IMR-90 (cell line): ENCODE measurements at regions not wholly inside any gene's neighbourhood (a gene's known extent, or its start where the extent isn't known, plus 50 kb on each side); places are given as distances from the start of the nearest gene placed in this dataset.

ENCODE experiments used
- ATAC-seq: fragments of 200-7000 bp; cut with Tn5 transposase; 2 replicates; pipeline ENCODE4 v1.9.1; 2020; ENCODE audit warnings: low read depth, mild to moderate bottlenecking, moderate library complexity
- BruUV-seq: library from RNA; stranded (reverse); fragments of 400-500 nt; replicated peaks from 2 replicates; lab custom pipeline; 2021; lab: Mats Ljungman, UMichigan
- CTCF ChIA-PET: fragments of 300-600 bp; formaldehyde crosslinking; extraction: SDS; loops from one replicate; lab custom pipeline; 2021; ENCODE audit warnings: antibody characterized with exemption; lab: Yijun Ruan, JAX
- POLR2A ChIA-PET: fragments of 300-600 bp; sonication (Branson Sonifier 250); formaldehyde crosslinking; loops from one replicate; lab custom pipeline; 2022; ENCODE audit warnings: antibody characterized with exemption; ENCODE audit not compliant: unreplicated experiment; lab: Charles Lee
- DNase-seq: peaks from one replicate; pipeline ENCODE4 v3.0.0; 2013
- H2AFZ ChIP-seq: replicated peaks from 2 replicates; pipeline ENCODE3; 2013; ENCODE audit warnings: low read length, mild to moderate bottlenecking; ENCODE audit not compliant: poor library complexity
- H2AK5ac ChIP-seq: 2 replicates; pipeline ENCODE4 v1.6.1; 2013; ENCODE audit warnings: low read depth, low read length, inconsistent platforms
- H2AK9ac ChIP-seq: replicated peaks from 2 replicates; pipeline ENCODE3; 2013; ENCODE audit warnings: mild to moderate bottlenecking, low read depth, low read length, moderate library complexity; ENCODE audit not compliant: poor library complexity
- H2BK120ac ChIP-seq: 2 replicates; pipeline ENCODE4 v1.6.1; 2013; ENCODE audit warnings: low read depth, low read length, inconsistent platforms
- H2BK15ac ChIP-seq: 3 replicates; pipeline ENCODE4 v1.6.1; 2013; ENCODE audit warnings: low read depth, low read length, inconsistent platforms
- H2BK20ac ChIP-seq: 2 replicates; pipeline ENCODE4 v1.6.1; 2013; ENCODE audit warnings: low read depth, mild to moderate bottlenecking, inconsistent platforms, low read length, moderate library complexity
- H2BK5ac ChIP-seq: 2 replicates; pipeline ENCODE4 v1.6.1; 2013; ENCODE audit warnings: mild to moderate bottlenecking, low read depth, low read length, inconsistent platforms; ENCODE audit not compliant: poor library complexity, severe bottlenecking
- H3K14ac ChIP-seq: replicated peaks from 2 replicates; pipeline ENCODE4 v1.6.1; 2013; ENCODE audit warnings: low read depth, low read length, inconsistent platforms
- H3K18ac ChIP-seq: 2 replicates; pipeline ENCODE4 v1.6.1; 2013; ENCODE audit warnings: low read depth, low read length, control low read depth
- H3K23ac ChIP-seq: 2 replicates; pipeline ENCODE4 v1.6.1; 2013; ENCODE audit warnings: low read depth, low read length, inconsistent platforms
- H3K27ac ChIP-seq: 2 replicates; pipeline ENCODE4 v1.5.1; 2013; ENCODE audit warnings: mild to moderate bottlenecking, control low read depth, low read length; ENCODE audit not compliant: insufficient read depth
- H3K27me3 ChIP-seq: 2 replicates; pipeline ENCODE4 v1.6.1; 2013; ENCODE audit warnings: low read length; ENCODE audit not compliant: control insufficient read depth, insufficient read depth
- H3K36me3 ChIP-seq: 2 replicates; pipeline ENCODE4 v1.6.1; 2013; ENCODE audit warnings: low read length, mixed read lengths; ENCODE audit not compliant: control insufficient read depth, insufficient read depth
- H3K4ac ChIP-seq: 2 replicates; pipeline ENCODE4 v1.6.1; 2013; ENCODE audit warnings: low read depth, low read length, inconsistent platforms
- H3K4me1 ChIP-seq: 2 replicates; pipeline ENCODE4 v1.6.1; 2013; ENCODE audit warnings: low read length, mixed read lengths; ENCODE audit not compliant: control insufficient read depth, insufficient read depth
- H3K4me2 ChIP-seq: 2 replicates; pipeline ENCODE4 v1.6.1; 2013; ENCODE audit warnings: low read depth, mild to moderate bottlenecking, control low read depth, low read length, moderate library complexity
- H3K4me3 ChIP-seq: 2 replicates; pipeline ENCODE4 v1.5.1; 2013; ENCODE audit warnings: low read depth, mild to moderate bottlenecking, control low read depth, low read length, moderate library complexity; ENCODE audit not compliant: insufficient read depth
- H3K56ac ChIP-seq: 2 replicates; pipeline ENCODE4 v1.6.1; 2013; ENCODE audit warnings: low read length, inconsistent platforms; ENCODE audit not compliant: insufficient read depth; ENCODE audit errors: extremely low read depth
- H3K79me1 ChIP-seq, 2 experiments: 2 replicates each; pipeline ENCODE4 v1.6.1; 2013; ENCODE audit warnings: low read length in 2 of 2, inconsistent platforms in 1 of 2, low read depth in 1 of 2
- H3K9ac ChIP-seq: 2 replicates; pipeline ENCODE4 v1.6.1; 2013; ENCODE audit warnings: low read depth, low read length, control low read depth
- H3K9me1 ChIP-seq: 2 replicates; pipeline ENCODE4 v1.6.1; 2013; ENCODE audit warnings: low read length, inconsistent platforms; ENCODE audit not compliant: insufficient read depth
- H3K9me3 ChIP-seq: 2 replicates; pipeline ENCODE4 v1.6.1; 2013; ENCODE audit warnings: low read length; ENCODE audit not compliant: control insufficient read depth, insufficient read depth
- H4K20me1 ChIP-seq: 2 replicates; pipeline ENCODE4 v1.6.1; 2013; ENCODE audit warnings: low read length, inconsistent platforms; ENCODE audit not compliant: insufficient read depth
- H4K5ac ChIP-seq: 2 replicates; pipeline ENCODE4 v1.6.1; 2013; ENCODE audit warnings: mild to moderate bottlenecking, low read depth, low read length, control low read depth
- H4K8ac ChIP-seq, 2 experiments: 2 replicates each; pipeline ENCODE4 v1.6.1; 2013; ENCODE audit warnings: low read depth in 2 of 2, low read length in 2 of 2, control low read depth in 1 of 2, inconsistent platforms in 1 of 2
- H4K91ac ChIP-seq: 2 replicates; pipeline ENCODE4 v1.6.1; 2013; ENCODE audit warnings: low read depth, low read length, inconsistent platforms; ENCODE audit not compliant: insufficient read depth
- CHD1 ChIP-seq: IDR thresholded peaks from 2 replicates; pipeline ENCODE4 v1.6.1; 2012; ENCODE audit warnings: low read depth, low read length, improper control_type of control experiment
- FOS ChIP-seq: fragments of 150-350 bp; IDR thresholded peaks from 2 replicates; pipeline ENCODE4 v1.6.1; 2016; ENCODE audit warnings: low read depth, low read length
- MAFK ChIP-seq: IDR thresholded peaks from 2 replicates; pipeline ENCODE4 v1.6.1; 2012; ENCODE audit warnings: low read depth, low read length, improper control_type of control experiment
- MAZ ChIP-seq: IDR thresholded peaks from 2 replicates; pipeline ENCODE4 v1.6.1; 2012; ENCODE audit warnings: low read depth, mild to moderate bottlenecking, low read length, improper control_type of control experiment, moderate library complexity, borderline replicate concordance
- RCOR1 ChIP-seq: IDR thresholded peaks from 2 replicates; pipeline ENCODE4 v1.6.1; 2012; ENCODE audit warnings: mild to moderate bottlenecking, low read length, improper control_type of control experiment; ENCODE audit not compliant: insufficient replicate concordance
- RFX5 ChIP-seq: IDR thresholded peaks from 2 replicates; pipeline ENCODE4 v1.8.0; 2012; ENCODE audit warnings: low read depth, mild to moderate bottlenecking, low read length, moderate library complexity
- WGBS, 2 experiments: methylation state at CpG; one replicate each; pipeline versions ENCODE4 v1.1.5 to v1.1.7; 2013; ENCODE audit warnings: missing lambda C conversion rate in 2 of 2; ENCODE audit not compliant: insufficient read length in 1 of 2; ENCODE audit errors: extremely low coverage in 2 of 2; 5-methylcytosine and 5-hydroxymethylcytosine counted together
- dilution Hi-C: fragments of 300-500 bp; cut with HindIII; formaldehyde crosslinking; loops from one replicate; pipeline ENCODE4 v1.14.3; 2018; ENCODE audit warnings: low sequenced_read_pairs; ENCODE audit not compliant: unreplicated experiment
- in situ Hi-C: fragments of 300-500 bp; cut with MboI; formaldehyde crosslinking; loops from 3 replicates; pipeline ENCODE4 v1.14.3; 2019; ENCODE audit warnings: low sequenced_read_pairs, inconsistent platforms, mixed read lengths
- intact Hi-C: fragments of 100-400 bp; cut with micrococcal nuclease; formaldehyde crosslinking; loops from 2 replicates; pipeline ENCODE4 v1.10.0; 2022
- TF ChIP-seq, protein P1 (sequence below): fragments of 150-350 bp; IDR thresholded peaks from 2 replicates; pipeline ENCODE4 v1.6.1; 2017; ENCODE audit warnings: mild to moderate bottlenecking, antibody characterized with exemption, low read length, low read depth

- ATAC-seq (no peak), DNase-seq (no peak)
- Histone ChIP-seq H3K14ac (no peak overlapping the region), H3K4me1 (no peaks in the 10 kb centered on the region), H3K23ac (no peak overlapping the region), H3K56ac (no peak overlapping the region), H3K27me3 (no peaks in the 10 kb centered on the region), H2AK9ac (no peak overlapping the region), H2BK120ac (no peak overlapping the region), H3K9me3 (peaks cover 8% of the 10 kb centered on the region), H3K4ac (no peak overlapping the region), H3K18ac (no peak overlapping the region), H3K9ac (no peak overlapping the region), H2BK5ac (no peak overlapping the region), H4K20me1 (no peaks in the 10 kb centered on the region), H3K36me3 (no peaks in the 10 kb centered on the region), H2AK5ac (no peak overlapping the region), H4K91ac (no peak overlapping the region), H4K5ac (no peak overlapping the region), H2BK20ac (no peak overlapping the region), H3K4me3 (no peak overlapping the region), H3K79me1 (no peaks in the 10 kb centered on the region), H3K9me1 (no peaks in the 10 kb centered on the region), H3K4me2 (no peak overlapping the region), H3K27ac (no peak overlapping the region), H4K8ac (no peak overlapping the region), H2BK15ac (no peak overlapping the region), H2AFZ (no peak overlapping the region)
- ChIA-PET POLR2A (no interaction called here), CTCF (no interaction called here)
- in situ Hi-C loops (no loop called here), intact Hi-C loops (no loop called here), dilution Hi-C loops (no loop called here)
- TF ChIP-seq MAZ = no peak
- no peak for TF ChIP-seq CHD1
- TF ChIP-seq, protein P1, sequence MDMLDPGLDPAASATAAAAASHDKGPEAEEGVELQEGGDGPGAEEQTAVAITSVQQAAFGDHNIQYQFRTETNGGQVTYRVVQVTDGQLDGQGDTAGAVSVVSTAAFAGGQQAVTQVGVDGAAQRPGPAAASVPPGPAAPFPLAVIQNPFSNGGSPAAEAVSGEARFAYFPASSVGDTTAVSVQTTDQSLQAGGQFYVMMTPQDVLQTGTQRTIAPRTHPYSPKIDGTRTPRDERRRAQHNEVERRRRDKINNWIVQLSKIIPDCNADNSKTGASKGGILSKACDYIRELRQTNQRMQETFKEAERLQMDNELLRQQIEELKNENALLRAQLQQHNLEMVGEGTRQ = no peak
- no peak for TF ChIP-seq RFX5
- TF ChIP-seq MAFK = no peak
- TF ChIP-seq FOS = no peak
- no peak for TF ChIP-seq RCOR1
- no TSS peak for BruUV-seq
- no CpG with 5 or more reads among the region's 1 CpG for WGBS, 2 experiments
These were observed 751.5 kb downstream of the CBLN4 start for GRCh38 chr20:55253781-55254180.
